Uterus (tissue), 2 donors: ENCODE measurements at regions not wholly inside any gene's neighbourhood (a gene's known extent, or its start where the extent isn't known, plus 50 kb on each side); places are given as distances from the start of the nearest gene placed in this dataset.

ENCODE experiments used
- POLR2A ChIP-seq, 2 donors: fragments of 450-650 bp; IDR thresholded peaks; one replicate each; pipeline ENCODE4 v1.6.1; 2016; ENCODE audit warnings: antibody characterized with exemption in 2 of 2, mild to moderate bottlenecking in 1 of 2, moderate library complexity in 1 of 2
- TF ChIP-seq, protein P1 (sequence below), 4 experiments: fragments of 200-600 bp in 2 of 4; fragments of 450-650 bp in 2 of 4; sonication (generic) in 2 of 4; IDR thresholded peaks; one replicate each; pipeline ENCODE4 v1.5.1; 2016 to 2019; ENCODE audit warnings: antibody characterized with exemption in 4 of 4, mild to moderate bottlenecking in 2 of 4, moderate library complexity in 1 of 4

DNA sequence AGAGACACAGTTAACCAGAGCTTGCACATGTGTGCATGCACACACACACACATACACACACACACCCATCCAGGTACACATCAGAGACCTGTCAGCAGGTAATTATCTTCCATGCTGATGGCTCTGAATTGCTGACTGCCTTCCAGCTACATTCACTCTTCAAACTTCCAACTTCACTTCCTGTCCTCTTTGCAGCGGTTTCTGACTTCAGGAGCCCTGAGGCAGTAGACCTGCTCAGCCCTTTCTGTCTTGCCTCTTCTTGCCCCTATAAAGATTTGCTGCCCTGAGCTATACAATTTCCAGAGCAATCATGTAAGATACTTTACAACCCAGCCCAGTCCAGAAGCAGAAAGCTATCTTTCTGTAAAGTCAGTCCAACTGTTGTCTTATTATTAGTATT, 310.2 kb downstream of the FGFR2 start:
- TF ChIP-seq, protein P1, sequence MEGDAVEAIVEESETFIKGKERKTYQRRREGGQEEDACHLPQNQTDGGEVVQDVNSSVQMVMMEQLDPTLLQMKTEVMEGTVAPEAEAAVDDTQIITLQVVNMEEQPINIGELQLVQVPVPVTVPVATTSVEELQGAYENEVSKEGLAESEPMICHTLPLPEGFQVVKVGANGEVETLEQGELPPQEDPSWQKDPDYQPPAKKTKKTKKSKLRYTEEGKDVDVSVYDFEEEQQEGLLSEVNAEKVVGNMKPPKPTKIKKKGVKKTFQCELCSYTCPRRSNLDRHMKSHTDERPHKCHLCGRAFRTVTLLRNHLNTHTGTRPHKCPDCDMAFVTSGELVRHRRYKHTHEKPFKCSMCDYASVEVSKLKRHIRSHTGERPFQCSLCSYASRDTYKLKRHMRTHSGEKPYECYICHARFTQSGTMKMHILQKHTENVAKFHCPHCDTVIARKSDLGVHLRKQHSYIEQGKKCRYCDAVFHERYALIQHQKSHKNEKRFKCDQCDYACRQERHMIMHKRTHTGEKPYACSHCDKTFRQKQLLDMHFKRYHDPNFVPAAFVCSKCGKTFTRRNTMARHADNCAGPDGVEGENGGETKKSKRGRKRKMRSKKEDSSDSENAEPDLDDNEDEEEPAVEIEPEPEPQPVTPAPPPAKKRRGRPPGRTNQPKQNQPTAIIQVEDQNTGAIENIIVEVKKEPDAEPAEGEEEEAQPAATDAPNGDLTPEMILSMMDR (IDR thresholded peaks at IDR 0.05) = no peak
- TF ChIP-seq POLR2A (IDR thresholded peaks at IDR 0.05) = no peak
